Astrocyte of the cerebellum (primary cell): ENCODE measurements at regions not wholly inside any gene's neighbourhood (a gene's known extent, or its start where the extent isn't known, plus 50 kb on each side); places are given as distances from the start of the nearest gene placed in this dataset.
"Not testable (repeated sequence)": the region's sequence is repeated elsewhere in the genome, so short reads cannot be mapped to it uniquely, and the experiment has no call there.

Source experiments
- DNase-seq: peaks from one replicate; pipeline ENCODE4 v3.0.0-alpha.2; 2011; ENCODE audit warnings: low read depth
- H3K4me3 ChIP-seq: 2 replicates; pipeline ENCODE4 v1.5.1; 2011; ENCODE audit warnings: mild to moderate bottlenecking, low read depth, low read length, moderate library complexity
- CTCF ChIP-seq: IDR thresholded peaks from 2 replicates; pipeline ENCODE4 v1.5.1; 2012; ENCODE audit warnings: low read length, low read depth, moderate library complexity, mild to moderate bottlenecking; ENCODE audit errors: missing control alignments
- in situ Hi-C: cut with HindIII; loops from 2 replicates; pipeline ENCODE4 v1.10.0; 2017; ENCODE audit warnings: low sequenced_read_pairs

GRCh38 chr20:19918965-19919329 is 98.2 kb upstream of the NAA20 start:
- TF ChIP-seq CTCF, result no peak
- no peak for DNase-seq
- no peak overlapping the region for H3K4me3 ChIP-seq
- in situ Hi-C loops, result no loop called here

GRCh38 chr20:19920381-19921138 is 96.6 kb upstream of the NAA20 start:
- DNase-seq, result no peak
- TF ChIP-seq CTCF, result no peak
- no peak overlapping the region for H3K4me3 ChIP-seq
- in situ Hi-C loops, result no loop called here

- no peak for TF ChIP-seq CTCF
- DNase-seq, result no peak
- H3K4me3 ChIP-seq, result no peak overlapping the region
- in situ Hi-C loops, result no loop called here
These were observed 95.8 kb upstream of the NAA20 start for GRCh38 chr20:19921284-19921793.

- in situ Hi-C loops, DNase-seq, H3K4me3 ChIP-seq: not testable (repeated sequence)
These were observed 95.3 kb upstream of the NAA20 start for GRCh38 chr20:19921829-19922228.

DNA sequence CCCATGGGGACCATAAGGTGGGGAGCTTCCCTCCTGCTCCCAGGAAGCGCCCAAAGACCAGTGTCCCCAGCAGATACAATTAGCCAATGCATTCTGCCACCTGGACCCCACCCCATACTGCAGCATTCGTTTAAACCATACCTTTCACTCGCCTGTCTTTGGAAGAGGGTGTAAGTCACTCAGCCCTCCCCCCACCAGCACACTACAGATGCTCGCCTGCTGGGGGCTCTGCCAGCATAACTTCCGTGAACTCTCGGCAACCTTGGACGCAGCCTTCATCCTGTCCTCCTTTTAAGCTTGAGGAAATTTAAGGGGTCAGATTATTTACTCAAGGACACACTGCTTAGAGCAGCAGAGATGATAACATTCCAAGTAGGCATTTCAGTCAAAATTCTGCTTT is 94.4 kb upstream of the NAA20 start:
- in situ Hi-C loops, result no loop called here
- TF ChIP-seq CTCF, result no peak
- no peak for DNase-seq
- H3K4me3 ChIP-seq, result no peak overlapping the region

- H3K4me3 ChIP-seq, result no peak overlapping the region
- no peak for TF ChIP-seq CTCF
- in situ Hi-C loops, result no loop called here
- no peak for DNase-seq
These were observed 93.4 kb upstream of the NAA20 start for GRCh38 chr20:19923762-19924161.

GRCh38 chr20:19924255-19924654 is 92.9 kb upstream of the NAA20 start:
- no peak for DNase-seq
- in situ Hi-C loops, result no loop called here
- no peak overlapping the region for H3K4me3 ChIP-seq
- TF ChIP-seq CTCF, result no peak
